ENCODE measurements at regions not wholly inside any gene's neighbourhood (a gene's known extent, or its start where the extent isn't known, plus 50 kb on each side); places are given as distances from the start of the nearest gene placed in this dataset.

- no peak for DNase-seq
Observed at GRCh38 chr9:118532592-118532991, 828.4 kb downstream of the TLR4 start.

GRCh38 chr9:118533101-118533500 is 828.9 kb downstream of the TLR4 start:
- no peak for DNase-seq

- DNase-seq: no peak
Observed at GRCh38 chr9:118533850-118534249, 829.6 kb downstream of the TLR4 start.

GRCh38 chr9:118536153-118536552 is 832.0 kb downstream of the TLR4 start:
- DNase-seq: no peak

- DNase-seq: no peak
Observed at GRCh38 chr9:118538959-118539358, 830.3 kb downstream of the BRINP1 start.

DNA sequence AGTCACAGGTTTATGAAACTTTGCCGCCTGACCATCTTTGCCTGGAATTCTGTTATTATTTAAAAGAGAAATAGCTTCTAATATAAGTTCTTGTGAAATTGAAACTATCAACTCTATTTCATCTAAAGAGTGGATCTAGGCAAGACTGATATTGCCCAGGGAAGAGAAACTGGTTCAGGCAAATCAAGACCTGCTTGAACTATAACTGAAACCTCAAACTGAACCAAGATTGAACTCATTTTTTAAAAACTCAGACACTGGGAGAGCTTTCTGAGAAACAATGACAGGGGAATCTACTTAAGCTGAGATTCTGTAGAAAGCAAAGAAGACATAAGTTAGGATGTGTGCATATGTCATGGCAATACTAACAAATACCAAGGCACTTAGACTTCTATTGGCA is 815.8 kb downstream of the BRINP1 start:
- no peak for DNase-seq

DNA sequence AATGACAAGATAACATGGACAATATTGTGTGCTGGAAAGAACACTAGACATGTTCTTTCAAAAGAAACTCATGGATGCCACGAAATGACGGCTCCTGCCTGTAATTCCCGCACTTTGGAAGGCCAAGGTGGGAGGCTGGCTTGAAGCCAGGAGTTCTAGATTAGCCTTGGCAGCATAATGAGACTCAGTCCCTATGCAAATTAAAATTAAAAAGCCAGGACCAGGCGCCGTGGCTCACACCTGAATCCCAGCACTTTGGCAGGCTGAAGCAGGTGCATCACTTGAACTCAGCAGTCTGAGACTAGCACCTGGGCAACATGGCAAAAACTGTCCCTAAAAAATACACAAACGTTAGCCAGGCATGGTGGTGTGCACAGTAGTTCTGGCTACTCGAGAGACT is 814.2 kb downstream of the BRINP1 start:
- no peak for DNase-seq

DNA sequence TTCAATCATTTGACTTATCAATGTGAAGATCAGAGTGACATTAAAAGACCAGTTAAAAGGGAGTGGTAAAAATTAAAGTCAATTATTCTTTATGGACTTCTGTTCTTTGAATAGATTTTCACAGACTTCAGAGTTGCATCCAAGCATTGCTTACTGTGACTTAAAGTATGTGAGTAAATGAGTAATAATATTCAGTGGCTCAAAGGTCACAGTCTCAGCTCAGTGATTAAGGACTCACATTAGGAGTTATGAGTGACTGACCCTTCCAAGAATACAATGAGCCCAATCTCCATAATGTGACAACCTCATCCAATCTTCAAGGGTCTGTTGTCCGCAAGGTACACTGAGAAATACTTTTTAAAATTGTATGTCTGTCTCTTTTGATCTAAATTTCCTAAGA is 811.2 kb downstream of the BRINP1 start:
- DNase-seq: no peak

GRCh38 chr9:118558891-118559290 is 810.3 kb downstream of the BRINP1 start:
- no peak for DNase-seq

DNA sequence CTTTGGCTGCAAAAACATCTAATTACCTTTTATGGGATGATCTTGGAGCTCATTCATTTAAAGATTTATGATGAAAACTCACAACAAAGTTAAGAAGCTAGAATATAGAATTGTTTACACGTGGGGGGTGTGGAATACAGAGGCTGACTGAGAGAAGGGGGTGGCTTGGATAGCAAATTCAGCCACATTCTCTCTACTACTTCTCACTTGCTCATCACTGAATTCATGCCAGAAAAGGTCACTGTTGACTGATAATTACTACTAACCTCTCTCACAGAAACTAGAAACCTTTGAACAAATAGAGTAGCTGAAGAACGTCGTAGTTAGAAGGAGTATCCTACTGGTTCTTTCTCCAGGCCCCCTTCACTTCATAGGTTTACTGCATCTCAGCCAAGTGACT is 808.2 kb downstream of the BRINP1 start:
- no peak for DNase-seq

DNA sequence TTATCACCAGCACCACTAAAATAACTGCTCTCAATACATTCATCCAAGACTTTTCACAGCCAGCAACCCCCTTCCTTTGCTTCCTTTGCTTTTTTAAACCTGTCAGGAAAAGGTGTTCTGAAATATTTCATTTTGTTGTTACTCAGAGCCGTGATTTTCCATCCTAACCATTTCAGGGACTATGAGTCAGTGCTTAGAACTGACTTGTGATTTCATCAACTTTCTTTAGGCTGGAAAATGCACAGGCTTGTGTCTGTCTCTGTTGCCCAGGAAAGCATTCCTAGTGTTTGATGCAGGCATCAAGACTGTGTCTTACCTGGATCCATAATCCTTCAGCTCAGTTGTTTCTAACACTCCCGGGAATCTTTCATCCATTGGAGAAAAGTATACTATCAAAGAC is 805.6 kb downstream of the BRINP1 start:
- DNase-seq: no peak

DNA sequence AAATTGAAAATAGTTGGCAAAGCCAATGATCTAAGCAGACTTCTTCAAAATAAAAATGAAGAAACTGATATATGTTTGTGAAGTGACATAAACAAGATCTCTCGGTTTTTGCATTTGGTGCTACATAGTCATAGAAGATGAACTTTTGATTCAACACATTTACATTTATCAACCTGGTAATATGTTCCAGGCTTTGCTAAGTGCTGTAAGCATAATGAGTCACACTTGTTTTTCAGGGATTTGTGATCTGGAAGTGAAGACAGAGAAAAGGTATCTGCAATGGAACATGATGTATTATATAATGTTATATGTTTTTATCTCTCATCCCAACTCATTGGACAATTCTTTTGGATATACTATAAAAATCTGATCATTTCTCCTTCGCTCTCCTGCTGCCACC is 801.4 kb downstream of the BRINP1 start:
- DNase-seq: no peak

GRCh38 chr9:118568704-118569103 is 800.5 kb downstream of the BRINP1 start:
- no peak for DNase-seq

DNA sequence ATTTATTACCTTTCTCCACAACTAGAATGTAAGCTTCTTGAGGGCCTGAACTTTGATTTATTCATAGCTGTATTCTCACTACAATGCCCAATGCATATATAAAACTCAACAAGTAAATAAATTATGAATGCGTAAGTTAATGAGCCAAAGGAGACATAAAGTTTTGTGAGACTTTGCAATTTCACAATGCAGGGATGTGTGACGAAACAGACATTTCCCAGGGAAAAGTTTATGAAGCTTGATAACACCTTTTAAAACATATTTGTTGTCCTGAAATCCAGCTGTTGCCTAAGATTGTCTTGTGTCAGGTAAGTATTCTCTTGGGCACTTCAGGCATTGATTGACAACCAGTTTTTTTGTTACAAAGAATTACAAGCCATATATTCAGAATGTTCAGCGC is 800.1 kb downstream of the BRINP1 start:
- DNase-seq: no peak

- no peak for DNase-seq
Observed at GRCh38 chr9:118570066-118570465, 799.2 kb downstream of the BRINP1 start.

GRCh38 chr9:118575341-118576070 is 793.7 kb downstream of the BRINP1 start:
- no peak for DNase-seq

DNA sequence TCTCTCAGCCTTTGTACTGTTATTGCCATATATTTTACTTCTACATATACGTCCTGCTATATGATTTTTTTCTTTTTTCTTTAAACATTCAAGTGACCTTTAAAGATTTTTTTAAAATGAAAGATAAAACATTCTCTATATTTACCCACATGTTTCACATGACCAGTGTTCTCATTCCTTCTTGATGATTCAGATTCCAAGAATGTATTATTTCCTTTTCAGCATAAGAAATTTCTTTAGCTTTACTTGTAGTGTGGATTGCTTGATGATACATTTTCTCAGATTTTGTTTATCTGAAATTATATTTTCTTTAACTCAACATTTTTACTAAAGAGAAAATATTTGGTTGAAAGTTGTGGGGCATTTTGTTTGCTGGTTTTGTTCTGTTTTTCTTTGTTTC is 792.1 kb downstream of the BRINP1 start:
- DNase-seq: no peak

GRCh38 chr9:118578467-118578866 is 790.8 kb downstream of the BRINP1 start:
- no peak for DNase-seq

DNA sequence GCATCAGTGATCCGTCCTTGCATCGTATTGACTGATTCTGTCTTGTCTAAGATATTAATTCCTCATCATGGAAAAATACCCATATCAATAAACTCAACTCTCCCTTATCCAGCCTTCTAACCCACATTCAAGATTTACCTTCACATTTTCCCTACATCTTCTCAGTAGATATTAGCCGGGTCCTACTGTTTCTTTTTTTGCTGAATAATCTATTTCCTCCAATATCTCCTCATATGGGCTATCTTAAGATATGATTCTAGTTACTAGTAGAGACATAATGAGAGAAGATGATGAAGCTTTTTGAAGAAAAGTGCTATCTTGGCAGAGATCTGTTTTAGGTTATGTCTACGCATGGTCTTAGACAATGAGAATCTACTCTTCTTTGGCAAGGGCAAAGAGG is 785.8 kb downstream of the BRINP1 start:
- DNase-seq: no peak

DNA sequence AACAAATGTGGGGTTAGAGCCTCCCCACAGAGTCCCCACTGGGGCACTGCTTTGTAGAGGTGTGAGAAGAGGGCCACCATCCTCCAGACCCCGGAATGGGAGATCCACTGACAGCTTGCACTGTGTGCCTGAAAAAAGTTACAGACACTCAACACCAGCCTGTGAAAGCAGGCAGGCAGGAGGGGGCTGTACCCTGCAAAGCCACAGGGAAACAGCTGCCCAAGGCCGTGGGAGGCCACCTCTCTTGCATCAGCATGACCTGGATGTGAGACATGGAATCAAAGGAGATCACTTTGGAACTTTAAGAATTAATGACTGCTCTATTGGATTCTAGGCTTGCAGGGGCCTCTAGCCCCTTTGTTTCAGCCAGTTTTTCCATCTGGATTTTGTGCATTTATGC is 782.3 kb downstream of the BRINP1 start:
- no peak for DNase-seq

DNA sequence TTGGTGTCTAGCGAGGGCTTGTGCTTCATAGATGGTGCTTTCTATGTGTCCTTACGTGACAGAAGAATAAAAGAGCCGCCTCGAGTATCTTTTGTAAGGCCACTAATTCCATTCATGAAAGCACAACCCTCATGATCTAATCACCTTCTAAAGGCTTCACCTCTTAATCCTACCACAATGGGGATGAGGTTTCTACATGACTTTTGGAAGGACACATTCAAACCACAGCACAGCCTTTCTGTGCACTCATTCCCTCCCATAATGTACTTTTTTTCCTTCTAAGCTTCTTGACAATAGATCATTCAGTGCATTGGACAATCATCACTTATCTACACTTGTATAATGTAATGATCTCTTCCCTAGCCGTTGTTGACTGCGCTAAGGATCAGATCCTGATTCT is 774.8 kb downstream of the BRINP1 start:
- no peak for DNase-seq

GRCh38 chr9:118595719-118596305 is 773.4 kb downstream of the BRINP1 start:
- peak; percentile 0 for DNase-seq

GRCh38 chr9:118596374-118597015 is 772.7 kb downstream of the BRINP1 start:
- DNase-seq: no peak

DNA sequence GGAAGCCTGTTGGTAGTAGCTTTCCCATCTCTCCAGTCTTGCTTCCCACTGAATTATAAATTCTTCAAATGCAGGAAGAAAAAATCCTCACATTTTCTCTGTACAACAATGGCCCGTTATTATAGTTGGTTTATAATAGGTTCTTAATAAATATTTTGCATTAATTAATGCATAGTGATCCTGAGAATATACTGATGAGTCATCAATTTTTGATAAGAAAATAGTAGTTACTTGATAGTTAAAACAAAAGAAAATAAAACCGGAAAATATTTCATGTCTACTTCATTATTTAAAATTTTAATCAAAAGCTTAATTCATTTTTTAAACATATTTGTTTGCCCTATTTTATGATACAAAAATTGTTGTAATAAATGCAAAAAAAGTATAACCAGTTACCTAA is 762.6 kb downstream of the BRINP1 start:
- no peak for DNase-seq

Measured in NCI-H187 treated with DMSO at 0.1 percent for 48 hours (cell line).